ENCODE measurements at regions not wholly inside any gene's neighbourhood (a gene's known extent, or its start where the extent isn't known, plus 50 kb on each side); places are given as distances from the start of the nearest gene placed in this dataset.

GRCh38 chr2:62440281-62440946 is 65.6 kb downstream of the TMEM17 start:
- Histone ChIP-seq H3K27me3 (ENCODE audit: control insufficient read depth, insufficient read depth, low read length) (peaks cover 5% of the 10 kb centered on the region), H3K9ac (ENCODE audit: insufficient read depth, low read length) (no peak overlapping the region), H3K4me1 (ENCODE audit: control insufficient read depth, extremely low read depth, insufficient read depth, low read length) (no peaks in the 10 kb centered on the region), H2AFZ (ENCODE audit: low read length) (no peak overlapping the region), H4K20me1 (ENCODE audit: control insufficient read depth, extremely low read depth, insufficient read depth, low read length) (no peaks in the 10 kb centered on the region), H3K27ac (ENCODE audit: insufficient read depth, low read length) (no peak overlapping the region), H3K4me3 (replicated peaks in 1 of 4; ENCODE audit: control extremely low read depth in 1 of 4, insufficient read depth in 1 of 4, low read depth in 3 of 4, low read length in 4 of 4) (no peak overlapping the region), H3K79me2 (ENCODE audit: control insufficient read depth, insufficient read depth, low read length) (no peaks in the 10 kb centered on the region), H3K4me2 (ENCODE audit: extremely low read depth, insufficient read depth, low read length) (no peak overlapping the region), H3K9me3 (ENCODE audit: control insufficient read depth, insufficient read depth, low read depth, low read length) (no peaks in the 10 kb centered on the region), H3K36me3 (ENCODE audit: control insufficient read depth, insufficient read depth, low read length) (no peaks in the 10 kb centered on the region)
- DNase-seq (ENCODE audit: low read depth in 2 of 2) = no peak
- TF ChIP-seq CTCF (conservative IDR thresholded peaks at IDR 0.05 in 1 of 2, IDR thresholded peaks at IDR 0.05 in 1 of 2; ENCODE audit: low read depth in 1 of 2, low read length in 2 of 2) (no peak), EZH2 (IDR thresholded peaks at IDR 0.05; ENCODE audit: low read length, missing control alignments) (no peak)

GRCh38 chr2:62439425-62439824 is 66.6 kb downstream of the TMEM17 start:
- no peak overlapping the region for H2AFZ ChIP-seq (ENCODE audit: low read length)
- H3K4me3 ChIP-seq (replicated peaks in 1 of 4; ENCODE audit: control extremely low read depth in 1 of 4, insufficient read depth in 1 of 4, low read depth in 3 of 4, low read length in 4 of 4) = no peak overlapping the region
- TF ChIP-seq EZH2 (IDR thresholded peaks at IDR 0.05; ENCODE audit: low read length, missing control alignments) (no peak), CTCF (conservative IDR thresholded peaks at IDR 0.05 in 1 of 2, IDR thresholded peaks at IDR 0.05 in 1 of 2; ENCODE audit: low read depth in 1 of 2, low read length in 2 of 2) (no peak)
- H3K9ac ChIP-seq (ENCODE audit: insufficient read depth, low read length) = no peak overlapping the region
- no peaks in the 10 kb centered on the region for H3K4me1 ChIP-seq (ENCODE audit: control insufficient read depth, extremely low read depth, insufficient read depth, low read length)
- peaks cover 5% of the 10 kb centered on the region for H3K27me3 ChIP-seq (ENCODE audit: control insufficient read depth, insufficient read depth, low read length)
- no peak overlapping the region for H3K27ac ChIP-seq (ENCODE audit: insufficient read depth, low read length)
- H3K4me2 ChIP-seq (ENCODE audit: extremely low read depth, insufficient read depth, low read length) = no peak overlapping the region
- H4K20me1 ChIP-seq (ENCODE audit: control insufficient read depth, extremely low read depth, insufficient read depth, low read length) = no peaks in the 10 kb centered on the region
- DNase-seq (ENCODE audit: low read depth in 2 of 2) = no peak
- no peaks in the 10 kb centered on the region for H3K9me3 ChIP-seq (ENCODE audit: control insufficient read depth, insufficient read depth, low read depth, low read length)
- no peaks in the 10 kb centered on the region for H3K79me2 ChIP-seq (ENCODE audit: control insufficient read depth, insufficient read depth, low read length)
- H3K36me3 ChIP-seq (ENCODE audit: control insufficient read depth, insufficient read depth, low read length) = no peaks in the 10 kb centered on the region

GRCh38 chr2:62437785-62438184 is 68.2 kb downstream of the TMEM17 start:
- H3K36me3 ChIP-seq (ENCODE audit: control insufficient read depth, insufficient read depth, low read length) = no peaks in the 10 kb centered on the region
- no peaks in the 10 kb centered on the region for H3K9me3 ChIP-seq (ENCODE audit: control insufficient read depth, insufficient read depth, low read depth, low read length)
- H3K79me2 ChIP-seq (ENCODE audit: control insufficient read depth, insufficient read depth, low read length) = no peaks in the 10 kb centered on the region
- no peak overlapping the region for H3K9ac ChIP-seq (ENCODE audit: insufficient read depth, low read length)
- DNase-seq (ENCODE audit: low read depth in 2 of 2) = no peak
- H4K20me1 ChIP-seq (ENCODE audit: control insufficient read depth, extremely low read depth, insufficient read depth, low read length) = no peaks in the 10 kb centered on the region
- no peak overlapping the region for H3K4me2 ChIP-seq (ENCODE audit: extremely low read depth, insufficient read depth, low read length)
- H3K4me1 ChIP-seq (ENCODE audit: control insufficient read depth, extremely low read depth, insufficient read depth, low read length) = no peaks in the 10 kb centered on the region
- no peak overlapping the region for H3K27ac ChIP-seq (ENCODE audit: insufficient read depth, low read length)
- H2AFZ ChIP-seq (ENCODE audit: low read length) = no peak overlapping the region
- peaks cover 5% of the 10 kb centered on the region for H3K27me3 ChIP-seq (ENCODE audit: control insufficient read depth, insufficient read depth, low read length)
- TF ChIP-seq EZH2 (IDR thresholded peaks at IDR 0.05; ENCODE audit: low read length, missing control alignments) (no peak), CTCF (conservative IDR thresholded peaks at IDR 0.05 in 1 of 2, IDR thresholded peaks at IDR 0.05 in 1 of 2; ENCODE audit: low read depth in 1 of 2, low read length in 2 of 2) (no peak)
- no peak overlapping the region for H3K4me3 ChIP-seq (replicated peaks in 1 of 4; ENCODE audit: control extremely low read depth in 1 of 4, insufficient read depth in 1 of 4, low read depth in 3 of 4, low read length in 4 of 4)

Measured in fibroblast of lung (primary cell).